Smooth muscle cell (in vitro differentiated cells): ENCODE measurements at regions not wholly inside any gene's neighbourhood (a gene's known extent, or its start where the extent isn't known, plus 50 kb on each side); places are given as distances from the start of the nearest gene placed in this dataset.

Experiments
- DNase-seq: peaks from one replicate; lab custom pipeline; 2025; ENCODE audit not compliant: unreplicated experiment; lab: John Stamatoyannopoulos, UW
- H2AFZ ChIP-seq: fragments of 200-600 bp; sonication (generic); 2 replicates; pipeline ENCODE4 v1.6.0; 2016; ENCODE audit warnings: antibody characterized with exemption, low read depth, mild to moderate bottlenecking
- H3F3A ChIP-seq: fragments of 200-600 bp; sonication (generic); 2 replicates; pipeline ENCODE4 v1.6.0; 2017; ENCODE audit warnings: antibody characterized with exemption, low read depth
- H3K27ac ChIP-seq: fragments of 200-600 bp; sonication (generic); 2 replicates; pipeline ENCODE4 v1.5.1; 2016; ENCODE audit warnings: low read depth, mild to moderate bottlenecking
- H3K27me3 ChIP-seq: fragments of 200-600 bp; sonication (generic); 2 replicates; pipeline ENCODE4 v1.6.1; 2016; ENCODE audit warnings: low read depth, mild to moderate bottlenecking
- H3K36me3 ChIP-seq: fragments of 200-600 bp; sonication (generic); 2 replicates; pipeline ENCODE4 v1.5.1; 2016; ENCODE audit warnings: low read depth
- H3K4me1 ChIP-seq: fragments of 200-600 bp; sonication (generic); 2 replicates; pipeline ENCODE4 v1.5.1; 2016; ENCODE audit warnings: low read depth
- H3K4me2 ChIP-seq: fragments of 200-600 bp; sonication (generic); 2 replicates; pipeline ENCODE4 v1.6.0; 2016; ENCODE audit warnings: mild to moderate bottlenecking
- H3K4me3 ChIP-seq: fragments of 200-600 bp; sonication (generic); 2 replicates; pipeline ENCODE4 v1.5.1; 2016; ENCODE audit warnings: mild to moderate bottlenecking
- H3K79me2 ChIP-seq: fragments of 200-600 bp; sonication (generic); 2 replicates; pipeline ENCODE4 v1.6.0; 2016; ENCODE audit warnings: low read depth, mild to moderate bottlenecking
- H3K9ac ChIP-seq: fragments of 200-600 bp; sonication (generic); 2 replicates; pipeline ENCODE4 v1.6.0; 2016; ENCODE audit warnings: low read depth
- H3K9me3 ChIP-seq: fragments of 200-600 bp; sonication (generic); replicated peaks from 2 replicates; pipeline ENCODE4 v1.5.1; 2016; ENCODE audit warnings: low read depth
- H4K20me1 ChIP-seq: fragments of 200-600 bp; sonication (generic); 2 replicates; pipeline ENCODE4 v1.6.0; 2016; ENCODE audit warnings: low read depth
- CTCF ChIP-seq: fragments of 200-600 bp; sonication (generic); IDR thresholded peaks from 2 replicates; pipeline ENCODE4 v1.5.1; 2017; ENCODE audit warnings: borderline replicate concordance, mild to moderate bottlenecking, antibody characterized with exemption; ENCODE audit not compliant: insufficient read depth, poor library complexity, severe bottlenecking
- WGBS: methylation state at CpG from one replicate; pipeline ENCODE4 v1.1.7; 2016; ENCODE audit warnings: low lambda C conversion rate; 5-methylcytosine and 5-hydroxymethylcytosine counted together

GRCh38 chr21:15430023-15430422, 299.8 kb upstream of the USP25 start:
- peak overlapping the region; percentile 31 for H2AFZ ChIP-seq
- no peak overlapping the region for H3K4me2 ChIP-seq
- no peaks in the 10 kb centered on the region for H3K27me3 ChIP-seq
- H3K4me1 ChIP-seq: peaks cover 23% of the 10 kb centered on the region
- WGBS: 15% methylated on average over 2 of the region's 2 CpGs
- no peak overlapping the region for H3K9ac ChIP-seq
- H3K79me2 ChIP-seq: no peaks in the 10 kb centered on the region
- no peaks in the 10 kb centered on the region for H3F3A ChIP-seq
- H3K9me3 ChIP-seq: no peaks in the 10 kb centered on the region
- TF ChIP-seq CTCF: no peak
- H3K4me3 ChIP-seq: no peak overlapping the region
- no peaks in the 10 kb centered on the region for H3K36me3 ChIP-seq
- H3K27ac ChIP-seq: no peak overlapping the region
- no peaks in the 10 kb centered on the region for H4K20me1 ChIP-seq
- no peak for DNase-seq

GRCh38 chr21:15430577-15430976, 299.2 kb upstream of the USP25 start:
- Histone ChIP-seq H3K36me3 (no peaks in the 10 kb centered on the region), H3K79me2 (no peaks in the 10 kb centered on the region), H3K27me3 (no peaks in the 10 kb centered on the region), H3K4me1 (peaks cover 17% of the 10 kb centered on the region), H4K20me1 (no peaks in the 10 kb centered on the region), H3K4me2 (no peak overlapping the region), H3F3A (no peaks in the 10 kb centered on the region), H2AFZ (no peak overlapping the region), H3K9ac (no peak overlapping the region), H3K27ac (no peak overlapping the region), H3K9me3 (no peaks in the 10 kb centered on the region), H3K4me3 (no peak overlapping the region)
- no peak for DNase-seq
- WGBS: 69% methylated on average over 3 of the region's 3 CpGs
- no peak for TF ChIP-seq CTCF

GRCh38 chr21:15431053-15431452, 298.7 kb upstream of the USP25 start:
- Histone ChIP-seq H4K20me1 (no peaks in the 10 kb centered on the region), H3K4me2 (no peak overlapping the region), H2AFZ (no peak overlapping the region), H3K36me3 (no peaks in the 10 kb centered on the region), H3K9ac (no peak overlapping the region), H3K9me3 (no peaks in the 10 kb centered on the region), H3K4me3 (no peak overlapping the region), H3K27me3 (no peaks in the 10 kb centered on the region), H3K27ac (no peak overlapping the region), H3K4me1 (peaks cover 15% of the 10 kb centered on the region), H3K79me2 (no peaks in the 10 kb centered on the region), H3F3A (no peaks in the 10 kb centered on the region)
- WGBS: 100% methylated on average over 1 of the region's 1 CpG
- DNase-seq: no peak
- TF ChIP-seq CTCF: no peak

- H3K79me2 ChIP-seq: no peaks in the 10 kb centered on the region
- no peaks in the 10 kb centered on the region for H3K36me3 ChIP-seq
- no peaks in the 10 kb centered on the region for H3K9me3 ChIP-seq
- H3K27me3 ChIP-seq: no peaks in the 10 kb centered on the region
- no peaks in the 10 kb centered on the region for H4K20me1 ChIP-seq
- peaks cover 22% of the 10 kb centered on the region for H3K4me1 ChIP-seq
- no peak overlapping the region for H2AFZ ChIP-seq
- TF ChIP-seq CTCF: no peak
- 90% methylated on average over 4 of the region's 4 CpGs for WGBS
- no peak overlapping the region for H3K9ac ChIP-seq
- DNase-seq: no peak
- no peak overlapping the region for H3K4me2 ChIP-seq
- no peak overlapping the region for H3K27ac ChIP-seq
- H3K4me3 ChIP-seq: no peak overlapping the region
- no peaks in the 10 kb centered on the region for H3F3A ChIP-seq
These were observed 296.7 kb upstream of the USP25 start for GRCh38 chr21:15433091-15433490.
